Fibroblast of villous mesenchyme (primary cell): ENCODE measurements at regions not wholly inside any gene's neighbourhood (a gene's known extent, or its start where the extent isn't known, plus 50 kb on each side); places are given as distances from the start of the nearest gene placed in this dataset.

Experiments used
- DNase-seq: peaks from one replicate; pipeline ENCODE4 v3.0.0-alpha.2; 2010; ENCODE audit warnings: low read depth
- H3K4me3 ChIP-seq: 2 replicates; pipeline ENCODE4 v1.5.1; 2011; ENCODE audit warnings: low read depth, mild to moderate bottlenecking, low read length
- TF ChIP-seq, protein P1 (sequence below): IDR thresholded peaks from 2 replicates; pipeline ENCODE4 v1.5.1; 2012; ENCODE audit warnings: low read depth, mild to moderate bottlenecking, low read length; ENCODE audit not compliant: insufficient read depth

DNA sequence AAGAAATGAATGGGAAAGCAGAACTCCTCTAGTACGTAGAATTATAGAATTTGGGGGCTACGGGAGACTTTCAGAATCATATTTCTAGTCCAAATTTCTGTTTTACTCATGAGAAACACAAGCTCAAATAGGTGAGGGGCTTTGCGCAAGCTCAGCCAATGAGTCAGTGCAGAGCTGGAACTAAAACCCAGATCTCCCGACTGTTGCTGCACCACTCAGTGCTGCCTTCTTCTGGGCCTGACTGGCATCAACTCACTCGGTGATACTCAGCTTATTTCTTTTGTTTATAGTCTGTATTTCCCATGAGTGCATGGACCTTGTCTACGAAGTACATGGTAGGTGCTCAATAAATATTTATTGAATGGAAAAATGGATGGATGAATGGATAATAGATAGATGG, 280.2 kb downstream of the CDK5RAP2 start:
- H3K4me3 ChIP-seq = no peak overlapping the region
- no peak for DNase-seq
- TF ChIP-seq, protein P1, sequence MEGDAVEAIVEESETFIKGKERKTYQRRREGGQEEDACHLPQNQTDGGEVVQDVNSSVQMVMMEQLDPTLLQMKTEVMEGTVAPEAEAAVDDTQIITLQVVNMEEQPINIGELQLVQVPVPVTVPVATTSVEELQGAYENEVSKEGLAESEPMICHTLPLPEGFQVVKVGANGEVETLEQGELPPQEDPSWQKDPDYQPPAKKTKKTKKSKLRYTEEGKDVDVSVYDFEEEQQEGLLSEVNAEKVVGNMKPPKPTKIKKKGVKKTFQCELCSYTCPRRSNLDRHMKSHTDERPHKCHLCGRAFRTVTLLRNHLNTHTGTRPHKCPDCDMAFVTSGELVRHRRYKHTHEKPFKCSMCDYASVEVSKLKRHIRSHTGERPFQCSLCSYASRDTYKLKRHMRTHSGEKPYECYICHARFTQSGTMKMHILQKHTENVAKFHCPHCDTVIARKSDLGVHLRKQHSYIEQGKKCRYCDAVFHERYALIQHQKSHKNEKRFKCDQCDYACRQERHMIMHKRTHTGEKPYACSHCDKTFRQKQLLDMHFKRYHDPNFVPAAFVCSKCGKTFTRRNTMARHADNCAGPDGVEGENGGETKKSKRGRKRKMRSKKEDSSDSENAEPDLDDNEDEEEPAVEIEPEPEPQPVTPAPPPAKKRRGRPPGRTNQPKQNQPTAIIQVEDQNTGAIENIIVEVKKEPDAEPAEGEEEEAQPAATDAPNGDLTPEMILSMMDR = no peak

DNA sequence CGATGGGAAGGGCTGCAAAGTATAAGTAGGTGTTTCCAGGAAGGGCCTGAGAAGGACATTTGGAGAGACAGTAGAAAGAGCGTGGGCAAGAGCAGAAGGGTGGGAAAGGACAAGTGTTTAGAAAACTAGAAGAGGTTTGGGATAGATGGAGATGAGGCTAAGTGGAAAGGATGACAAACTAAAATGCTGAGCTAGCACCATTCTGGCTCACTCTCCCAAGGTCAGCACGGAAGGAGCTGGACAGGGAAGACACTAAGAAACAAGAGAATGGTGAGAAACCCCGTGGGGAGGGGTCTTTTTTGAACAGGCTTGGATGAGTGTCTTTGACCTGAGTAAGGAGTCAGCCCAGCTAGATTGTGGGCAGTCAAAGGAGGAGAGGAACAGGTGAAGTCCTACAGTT, 286.0 kb downstream of the CDK5RAP2 start:
- TF ChIP-seq, protein P1 = no peak
- H3K4me3 ChIP-seq = no peak overlapping the region
- DNase-seq = no peak

DNA sequence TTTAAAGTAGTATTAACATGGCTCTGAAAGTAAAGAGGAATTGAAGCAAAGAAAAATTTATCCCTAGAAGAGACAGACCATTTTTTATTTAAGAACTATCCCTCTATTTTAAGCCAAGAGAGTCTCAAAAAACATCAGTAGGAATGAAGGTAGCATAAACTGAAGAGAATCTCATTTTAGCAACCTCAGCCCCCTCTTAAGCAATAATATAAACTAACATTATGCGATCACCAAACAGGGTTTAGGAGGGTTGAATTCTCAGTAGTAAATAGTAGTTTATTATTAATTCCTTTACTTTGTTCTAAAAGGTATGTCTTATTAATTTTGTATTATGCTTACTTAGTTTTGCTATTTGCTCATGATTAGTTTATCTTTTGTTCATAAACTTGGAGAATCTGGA, 287.4 kb downstream of the CDK5RAP2 start:
- no peak for DNase-seq
- no peak overlapping the region for H3K4me3 ChIP-seq
- TF ChIP-seq, protein P1 = no peak

DNA sequence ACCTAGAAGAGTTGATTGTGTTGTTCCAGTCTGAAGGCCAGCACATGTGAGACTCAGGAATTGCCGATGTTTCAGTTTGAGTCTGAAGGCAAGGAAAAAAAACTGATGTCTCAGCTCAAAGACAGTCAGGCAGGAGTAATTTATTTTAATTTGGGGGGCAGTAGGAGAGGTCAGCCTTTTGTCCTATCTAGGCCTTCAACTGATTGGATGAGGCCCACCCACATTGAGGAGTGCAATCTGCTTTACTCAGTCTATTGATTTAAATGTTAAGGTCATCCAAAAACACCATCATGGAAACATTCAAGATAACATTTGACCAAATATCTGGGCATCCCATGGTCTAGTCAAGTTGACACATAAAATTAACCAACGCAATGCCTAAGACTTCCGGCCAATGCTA, 288.9 kb downstream of the CDK5RAP2 start:
- H3K4me3 ChIP-seq = no peak overlapping the region
- TF ChIP-seq, protein P1 = no peak
- no peak for DNase-seq

- TF ChIP-seq, protein P1 = no peak
- no peak for DNase-seq
- H3K4me3 ChIP-seq = no peak overlapping the region
Measured at GRCh38 chr9:120289990-120290975, 289.7 kb downstream of the CDK5RAP2 start.

- no peak for DNase-seq
- TF ChIP-seq, protein P1 = no peak
- no peak overlapping the region for H3K4me3 ChIP-seq
Measured at GRCh38 chr9:120289098-120289497, 290.9 kb downstream of the CDK5RAP2 start.
